H9 (cell line): ENCODE measurements at regions not wholly inside any gene's neighbourhood (a gene's known extent, or its start where the extent isn't known, plus 50 kb on each side); places are given as distances from the start of the nearest gene placed in this dataset.

Experiments
- DNase-seq: peaks from one replicate; pipeline ENCODE4 v3.0.0-alpha.2; 2017
- H2AFZ ChIP-seq: one replicate; pipeline ENCODE4 v1.6.1; 2013; ENCODE audit warnings: mild to moderate bottlenecking, low read length, control low read depth, moderate library complexity
- H2AK5ac ChIP-seq: 2 replicates; pipeline ENCODE4 v1.6.1; 2013; ENCODE audit warnings: low read length, control low read depth, mixed read lengths; ENCODE audit not compliant: insufficient read length
- H2BK120ac ChIP-seq: one replicate; pipeline ENCODE4 v1.6.1; 2013; ENCODE audit warnings: low read depth, mild to moderate bottlenecking, low read length, control low read depth, inconsistent platforms; ENCODE audit not compliant: poor library complexity, severe bottlenecking
- H2BK12ac ChIP-seq: 2 replicates; pipeline ENCODE4 v1.6.1; 2013; ENCODE audit warnings: low read length, control low read depth, mixed read lengths, low read depth; ENCODE audit not compliant: insufficient read length
- H2BK15ac ChIP-seq: 2 replicates; pipeline ENCODE4 v1.6.1; 2013; ENCODE audit warnings: low read depth, low read length, control low read depth
- H2BK20ac ChIP-seq: one replicate; pipeline ENCODE4 v1.6.1; 2013; ENCODE audit warnings: low read depth, mild to moderate bottlenecking, low read length, control low read depth, inconsistent platforms; ENCODE audit not compliant: poor library complexity, severe bottlenecking
- H2BK5ac ChIP-seq: 2 replicates; pipeline ENCODE4 v1.6.1; 2013; ENCODE audit warnings: low read length, control low read depth, mixed read lengths; ENCODE audit not compliant: insufficient read length
- H3K14ac ChIP-seq: 2 replicates; pipeline ENCODE4 v1.6.1; 2013; ENCODE audit warnings: low read length, control low read depth; ENCODE audit not compliant: insufficient read depth
- H3K18ac ChIP-seq: 2 replicates; pipeline ENCODE4 v1.6.1; 2013; ENCODE audit warnings: low read depth, mild to moderate bottlenecking, mixed read lengths, low read length, control low read depth; ENCODE audit not compliant: insufficient read length
- H3K23ac ChIP-seq: 2 replicates; pipeline ENCODE4 v1.6.1; 2013; ENCODE audit warnings: low read length, control low read depth, mixed read lengths, low read depth; ENCODE audit not compliant: insufficient read length
- H3K23me2 ChIP-seq: 2 replicates; pipeline ENCODE4 v1.6.1; 2013; ENCODE audit warnings: low read depth, mild to moderate bottlenecking, mixed read lengths, low read length, control low read depth; ENCODE audit not compliant: insufficient read length, poor library complexity, severe bottlenecking
- H3K27ac ChIP-seq: 2 replicates; pipeline ENCODE4 v1.5.1; 2013; ENCODE audit warnings: low read length, control low read depth, mixed read lengths, low read depth; ENCODE audit not compliant: insufficient read length
- H3K27me3 ChIP-seq: 2 replicates; pipeline ENCODE4 v1.6.1; 2013; ENCODE audit warnings: low read length, control low read depth, inconsistent platforms; ENCODE audit not compliant: insufficient read depth
- H3K4ac ChIP-seq: 2 replicates; pipeline ENCODE4 v1.6.1; 2013; ENCODE audit warnings: low read depth, mild to moderate bottlenecking, control low read depth, inconsistent platforms, low read length, moderate library complexity
- H3K4me1 ChIP-seq: 2 replicates; pipeline ENCODE4 v1.6.1; 2013; ENCODE audit warnings: low read length, control low read depth, inconsistent platforms; ENCODE audit not compliant: insufficient read depth
- H3K4me2 ChIP-seq: 2 replicates; pipeline ENCODE4 v1.6.1; 2013; ENCODE audit warnings: low read length, control low read depth, mixed read lengths; ENCODE audit not compliant: insufficient read length, insufficient read depth
- H3K56ac ChIP-seq: 2 replicates; pipeline ENCODE4 v1.6.1; 2013; ENCODE audit warnings: low read depth, mild to moderate bottlenecking, mixed read lengths, low read length, control low read depth; ENCODE audit not compliant: insufficient read length
- H3K79me1 ChIP-seq: 2 replicates; pipeline ENCODE4 v1.6.1; 2013; ENCODE audit warnings: low read depth, mild to moderate bottlenecking, moderate library complexity, low read length, control low read depth, inconsistent platforms; ENCODE audit not compliant: insufficient read depth, poor library complexity, severe bottlenecking
- H3K79me2 ChIP-seq: 2 replicates; pipeline ENCODE4 v1.6.1; 2013; ENCODE audit warnings: low read length, control low read depth, inconsistent platforms; ENCODE audit not compliant: insufficient read depth
- H3K9ac ChIP-seq: 2 replicates; pipeline ENCODE4 v1.6.1; 2013; ENCODE audit warnings: low read length, control low read depth, mixed read lengths; ENCODE audit not compliant: insufficient read length; ENCODE audit errors: extremely low read depth
- H3K9me3 ChIP-seq: one replicate; pipeline ENCODE4 v1.6.1; 2013; ENCODE audit warnings: low read depth, low read length, inconsistent platforms; ENCODE audit not compliant: control insufficient read depth
- H3T11ph ChIP-seq: one replicate; pipeline ENCODE4 v1.6.1; 2013; ENCODE audit warnings: mild to moderate bottlenecking, low read length, control low read depth, inconsistent platforms
- H4K20me1 ChIP-seq: one replicate; pipeline ENCODE4 v1.6.1; 2013; ENCODE audit not compliant: control insufficient read depth, insufficient read length, insufficient read depth
- H4K5ac ChIP-seq: 2 replicates; pipeline ENCODE4 v1.6.1; 2013; ENCODE audit warnings: low read depth, mild to moderate bottlenecking, mixed read lengths, low read length, control low read depth; ENCODE audit not compliant: insufficient read length
- H4K8ac ChIP-seq: replicated peaks from 2 replicates; pipeline ENCODE4 v1.6.1; 2013; ENCODE audit warnings: low read length, control low read depth, mixed read lengths, low read depth; ENCODE audit not compliant: insufficient read length
- H4K91ac ChIP-seq: 2 replicates; pipeline ENCODE4 v1.6.1; 2013; ENCODE audit warnings: low read depth, mild to moderate bottlenecking, moderate library complexity, mixed read lengths, low read length, control low read depth; ENCODE audit not compliant: insufficient read length
- H3K27ac Mint-ChIP-seq, 3 experiments: 2 replicates in 2 of 3; 3 replicates in 1 of 3; pipeline ENCODE4 v1.8.0; 2020 to 2021; ENCODE audit warnings: mixed read lengths in 3 of 3, mild to moderate bottlenecking in 1 of 3, moderate library complexity in 1 of 3
- H3K27me3 Mint-ChIP-seq: 2 replicates; pipeline ENCODE4 v1.8.0; 2021; ENCODE audit warnings: low read depth, mild to moderate bottlenecking, moderate library complexity, mixed read lengths
- H3K36me3 Mint-ChIP-seq, 3 experiments: 2 replicates in 2 of 3; 3 replicates in 1 of 3; pipeline ENCODE4 v1.8.0; 2020 to 2021; ENCODE audit warnings: low read depth in 3 of 3, mixed read lengths in 3 of 3; ENCODE audit not compliant: insufficient read depth in 1 of 3
- H3K4me1 Mint-ChIP-seq, 2 experiments: 2 replicates each; pipeline ENCODE4 v1.8.0; 2020; ENCODE audit warnings: mixed read lengths in 2 of 2
- H3K4me3 Mint-ChIP-seq, 2 experiments: 2 replicates in 1 of 2; 3 replicates in 1 of 2; pipeline ENCODE4 v1.8.0; 2020 to 2021; ENCODE audit warnings: mild to moderate bottlenecking in 2 of 2, mixed read lengths in 2 of 2, moderate library complexity in 1 of 2
- H3K9me3 Mint-ChIP-seq, 2 experiments: 2 replicates in 1 of 2; 3 replicates in 1 of 2; pipeline ENCODE4 v1.8.0; 2020; ENCODE audit warnings: mild to moderate bottlenecking in 2 of 2, mixed read lengths in 2 of 2, moderate library complexity in 1 of 2
- CTCF ChIP-seq: fragments of 200-600 bp; sonication (generic); conservative IDR thresholded peaks from 3 replicates; pipeline ENCODE4 v1.8.0; 2021; ENCODE audit warnings: antibody characterized with exemption, mild to moderate bottlenecking
- WGBS: extraction: QIAGEN DNeasy Blood & Tissue Kit; methylation state at CpG from one replicate; pipeline ENCODE4 v1.1.7; 2013; ENCODE audit warnings: missing lambda C conversion rate, low lambda C conversion rate, mixed read lengths; ENCODE audit not compliant: insufficient read length; ENCODE audit errors: extremely low coverage; 5-methylcytosine and 5-hydroxymethylcytosine counted together

GRCh38 chr4:159563257-159563656, 460.4 kb downstream of the RAPGEF2 start:
- H2AFZ ChIP-seq, result no peak overlapping the region
- H3K9ac ChIP-seq, result no peak overlapping the region
- no peak overlapping the region for H2BK120ac ChIP-seq
- H3K27ac ChIP-seq, result no peak overlapping the region
- Mint-ChIP-seq H3K9me3 (peaks cover 6 to 16% of the 10 kb centered on the region in 2 experiments; a peak in 4 of 5 replicates), H3K27ac (no peak overlapping the region), H3K36me3 (peaks cover 0 to 9% (median 3%) of the 10 kb centered on the region in 3 experiments; a peak in 2 of 7 replicates), H3K4me1 (peaks cover 3% of the 10 kb centered on the region in 2 experiments), H3K27me3 (no peaks in the 10 kb centered on the region), H3K4me3 (no peak overlapping the region)
- no peaks in the 10 kb centered on the region for H3K23me2 ChIP-seq
- no peak overlapping the region for H3T11ph ChIP-seq
- H3K27me3 ChIP-seq, result no peaks in the 10 kb centered on the region
- no peak overlapping the region for H3K23ac ChIP-seq
- H3K4ac ChIP-seq, result no peak overlapping the region
- no peak overlapping the region for H2BK20ac ChIP-seq
- H3K4me2 ChIP-seq, result no peak overlapping the region
- H2BK5ac ChIP-seq, result no peak overlapping the region
- no CpG with 5 or more reads among the region's 1 CpG for WGBS
- no peak overlapping the region for H3K56ac ChIP-seq
- H3K79me1 ChIP-seq, result no peaks in the 10 kb centered on the region
- H2BK12ac ChIP-seq, result no peak overlapping the region
- no peak overlapping the region for H4K91ac ChIP-seq
- TF ChIP-seq CTCF, result no peak
- H3K4me1 ChIP-seq, result no peaks in the 10 kb centered on the region
- H4K20me1 ChIP-seq, result no peaks in the 10 kb centered on the region
- DNase-seq, result no peak
- no peak overlapping the region for H3K14ac ChIP-seq
- peaks cover 12% of the 10 kb centered on the region for H3K9me3 ChIP-seq
- no peaks in the 10 kb centered on the region for H3K79me2 ChIP-seq
- H3K18ac ChIP-seq, result no peak overlapping the region
- no peak overlapping the region for H4K5ac ChIP-seq
- H4K8ac ChIP-seq, result no peak overlapping the region
- no peak overlapping the region for H2AK5ac ChIP-seq
- no peak overlapping the region for H2BK15ac ChIP-seq
